Mesothelial cell of epicardium (in vitro differentiated cells): ENCODE measurements at regions not wholly inside any gene's neighbourhood (a gene's known extent, or its start where the extent isn't known, plus 50 kb on each side); places are given as distances from the start of the nearest gene placed in this dataset.

ENCODE experiments used
- DNase-seq, 2 experiments: peaks; one replicate each; pipeline ENCODE4 v3.0.0; 2021; ENCODE audit warnings: low spot score in 2 of 2; ENCODE audit not compliant: unreplicated experiment in 2 of 2
- H3K27ac Mint-ChIP-seq: 2 replicates; pipeline ENCODE4 v1.8.0; 2021; ENCODE audit warnings: mixed read lengths
- H3K27me3 Mint-ChIP-seq: 2 replicates; pipeline ENCODE4 v1.8.0; 2021; ENCODE audit warnings: low read depth, mixed read lengths
- H3K36me3 Mint-ChIP-seq: 2 replicates; pipeline ENCODE4 v1.8.0; 2021; ENCODE audit warnings: mixed read lengths
- H3K4me1 Mint-ChIP-seq: 2 replicates; pipeline ENCODE4 v1.8.0; 2021; ENCODE audit warnings: mixed read lengths
- H3K4me3 Mint-ChIP-seq: 2 replicates; pipeline ENCODE4 v1.8.0; 2021; ENCODE audit warnings: mild to moderate bottlenecking, moderate library complexity, mixed read lengths
- H3K9me3 Mint-ChIP-seq: 2 replicates; pipeline ENCODE4 v1.8.0; 2021; ENCODE audit warnings: mixed read lengths
- CTCF ChIP-seq: fragments of 200-600 bp; sonication (generic); IDR thresholded peaks from one replicate; pipeline ENCODE4 v1.5.0; 2021; ENCODE audit warnings: antibody characterized with exemption; ENCODE audit not compliant: unreplicated experiment

GRCh38 chr10:9807846-9808245, 1209.8 kb upstream of the CELF2 start:
- peaks cover 1% of the 10 kb centered on the region for H3K27me3 Mint-ChIP-seq
- peaks cover 8% of the 10 kb centered on the region for H3K9me3 Mint-ChIP-seq
- TF ChIP-seq CTCF = no peak
- no peak for DNase-seq
- H3K4me1 Mint-ChIP-seq = no peaks in the 10 kb centered on the region
- no peak overlapping the region for H3K27ac Mint-ChIP-seq
- no peaks in the 10 kb centered on the region for H3K36me3 Mint-ChIP-seq
- no peak overlapping the region for H3K4me3 Mint-ChIP-seq

GRCh38 chr10:9811601-9812000, 1206.1 kb upstream of the CELF2 start:
- Mint-ChIP-seq H3K9me3 (peaks cover 14% of the 10 kb centered on the region), H3K36me3 (no peaks in the 10 kb centered on the region), H3K4me1 (no peaks in the 10 kb centered on the region), H3K27ac (no peak overlapping the region), H3K27me3 (peaks cover 1% of the 10 kb centered on the region), H3K4me3 (no peak overlapping the region)
- no peak for DNase-seq
- no peak for TF ChIP-seq CTCF

- DNase-seq = no peak
- no peak for TF ChIP-seq CTCF
- Mint-ChIP-seq H3K9me3 (peaks cover 27% of the 10 kb centered on the region), H3K27ac (no peak overlapping the region), H3K27me3 (no peaks in the 10 kb centered on the region), H3K4me3 (no peak overlapping the region), H3K4me1 (no peaks in the 10 kb centered on the region), H3K36me3 (peaks cover 4% of the 10 kb centered on the region)
Measured at GRCh38 chr10:9814285-9814864, 1203.3 kb upstream of the CELF2 start.

- Mint-ChIP-seq H3K27ac (no peak overlapping the region), H3K9me3 (peaks cover 27% of the 10 kb centered on the region), H3K27me3 (no peaks in the 10 kb centered on the region), H3K4me1 (peaks cover 10% of the 10 kb centered on the region), H3K36me3 (peaks cover 4% of the 10 kb centered on the region), H3K4me3 (no peak overlapping the region)
- no peak for DNase-seq
- no peak for TF ChIP-seq CTCF
Measured at GRCh38 chr10:9819756-9820494, 1197.7 kb upstream of the CELF2 start.

- no peak overlapping the region for H3K27ac Mint-ChIP-seq
- H3K4me1 Mint-ChIP-seq = peaks cover 16% of the 10 kb centered on the region
- H3K27me3 Mint-ChIP-seq = no peaks in the 10 kb centered on the region
- no peak overlapping the region for H3K4me3 Mint-ChIP-seq
- TF ChIP-seq CTCF = no peak
- peaks cover 2% of the 10 kb centered on the region for H3K9me3 Mint-ChIP-seq
- no peaks in the 10 kb centered on the region for H3K36me3 Mint-ChIP-seq
- no peak for DNase-seq
Measured at GRCh38 chr10:9823268-9823930, 1194.3 kb upstream of the CELF2 start.
